Neural progenitor cell (in vitro differentiated cells): ENCODE measurements at regions not wholly inside any gene's neighbourhood (a gene's known extent, or its start where the extent isn't known, plus 50 kb on each side); places are given as distances from the start of the nearest gene placed in this dataset.
A peak's percentile ranks its signal among the peaks of the same experiment; 100 is the strongest.

Source experiments
- DNase-seq: peaks from one replicate; pipeline ENCODE4 v3.0.0-alpha.2; 2016; ENCODE audit warnings: low spot score
- H2AFZ ChIP-seq: fragments of 200-600 bp; sonication (generic); replicated peaks from 2 replicates; pipeline ENCODE4 v1.6.1; 2016; ENCODE audit warnings: antibody characterized with exemption
- H3F3A ChIP-seq: fragments of 200-600 bp; sonication (generic); 2 replicates; pipeline ENCODE4 v1.6.1; 2016; ENCODE audit warnings: antibody characterized with exemption, low read depth
- H3K27ac ChIP-seq: fragments of 200-600 bp; sonication (generic); 2 replicates; pipeline ENCODE4 v1.5.1; 2016; ENCODE audit warnings: mild to moderate bottlenecking
- H3K27me3 ChIP-seq: fragments of 200-600 bp; sonication (generic); 2 replicates; pipeline ENCODE4 v1.6.1; 2016; ENCODE audit warnings: mild to moderate bottlenecking, moderate library complexity
- H3K36me3 ChIP-seq: fragments of 200-600 bp; sonication (generic); 2 replicates; pipeline ENCODE4 v1.5.1; 2016
- H3K4me1 ChIP-seq: fragments of 200-600 bp; sonication (generic); 2 replicates; pipeline ENCODE4 v1.6.1; 2016; ENCODE audit warnings: mixed run types
- H3K4me2 ChIP-seq: fragments of 200-600 bp; sonication (generic); 2 replicates; pipeline ENCODE4 v1.6.1; 2016
- H3K4me3 ChIP-seq: fragments of 200-600 bp; sonication (generic); 2 replicates; pipeline ENCODE4 v1.5.1; 2016
- H3K79me2 ChIP-seq: fragments of 200-600 bp; sonication (generic); 2 replicates; pipeline ENCODE4 v1.6.1; 2016; ENCODE audit warnings: low read depth
- H3K9ac ChIP-seq: fragments of 200-600 bp; sonication (generic); 2 replicates; pipeline ENCODE4 v1.6.1; 2016
- H3K9me3 ChIP-seq: fragments of 200-600 bp; sonication (generic); 2 replicates; pipeline ENCODE4 v1.5.1; 2016; ENCODE audit warnings: low read depth
- H4K20me1 ChIP-seq: fragments of 200-600 bp; sonication (generic); 2 replicates; pipeline ENCODE4 v1.6.1; 2016; ENCODE audit warnings: low read depth
- H3K27ac Mint-ChIP-seq: 3 replicates; pipeline ENCODE4 v1.8.0; 2021; ENCODE audit warnings: mixed read lengths
- H3K27me3 Mint-ChIP-seq: 2 replicates; pipeline ENCODE4 v1.8.0; 2022; ENCODE audit warnings: low read depth, mild to moderate bottlenecking, inconsistent platforms, moderate library complexity, mixed read lengths; ENCODE audit not compliant: insufficient read depth
- H3K36me3 Mint-ChIP-seq: 3 replicates; pipeline ENCODE4 v1.8.0; 2021; ENCODE audit warnings: mixed read lengths
- H3K4me1 Mint-ChIP-seq: 3 replicates; pipeline ENCODE4 v1.8.0; 2021; ENCODE audit warnings: mixed read lengths
- H3K4me3 Mint-ChIP-seq: 3 replicates; pipeline ENCODE4 v1.8.0; 2021; ENCODE audit warnings: mild to moderate bottlenecking, moderate library complexity, mixed read lengths
- H3K9me3 Mint-ChIP-seq: 3 replicates; pipeline ENCODE4 v1.8.0; 2020; ENCODE audit warnings: mixed read lengths
- CTCF ChIP-seq: fragments of 200-600 bp; sonication (generic); IDR thresholded peaks from 2 replicates; pipeline ENCODE4 v1.5.1; 2017; ENCODE audit warnings: antibody characterized with exemption, mild to moderate bottlenecking
- EZH2 ChIP-seq: fragments of 200-600 bp; sonication (generic); IDR thresholded peaks from 2 replicates; pipeline ENCODE4 v1.6.1; 2017; ENCODE audit warnings: antibody characterized with exemption, mild to moderate bottlenecking, moderate library complexity
- EZH2phosphoT487 ChIP-seq: fragments of 200-600 bp; sonication (generic); IDR thresholded peaks from 2 replicates; pipeline ENCODE4 v1.6.1; 2017; ENCODE audit warnings: antibody characterized with exemption

- peaks cover 36% of the 10 kb centered on the region for H3K4me1 Mint-ChIP-seq
- Histone ChIP-seq H3K9ac (no peak overlapping the region), H3K27ac (no peak overlapping the region), H2AFZ (no peak overlapping the region), H4K20me1 (no peaks in the 10 kb centered on the region), H3K79me2 (no peaks in the 10 kb centered on the region), H3K9me3 (no peaks in the 10 kb centered on the region), H3K4me2 (no peak overlapping the region), H3K27me3 (no peaks in the 10 kb centered on the region), H3F3A (no peaks in the 10 kb centered on the region), H3K4me3 (no peak overlapping the region), H3K36me3 (no peaks in the 10 kb centered on the region), H3K4me1 (peaks cover 10% of the 10 kb centered on the region)
- no peak overlapping the region for H3K4me3 Mint-ChIP-seq
- H3K27me3 Mint-ChIP-seq: peaks cover 2% of the 10 kb centered on the region
- H3K27ac Mint-ChIP-seq: no peak overlapping the region
- no peaks in the 10 kb centered on the region for H3K9me3 Mint-ChIP-seq
- no peaks in the 10 kb centered on the region for H3K36me3 Mint-ChIP-seq
- no peak for DNase-seq
- TF ChIP-seq EZH2 (no peak), EZH2phosphoT487 (no peak), CTCF (no peak)
Observed at GRCh38 chr11:112615891-112616290, 345.3 kb upstream of the NCAM1 start.

GRCh38 chr11:112616327-112617097 is 344.7 kb upstream of the NCAM1 start:
- Histone ChIP-seq H3F3A (no peaks in the 10 kb centered on the region), H3K4me3 (no peak overlapping the region)
- H3K27ac Mint-ChIP-seq: peak overlapping the region; percentile 21

GRCh38 chr11:112617098-112617425 is 344.2 kb upstream of the NCAM1 start:
- Histone ChIP-seq H3K4me2 (no peak overlapping the region), H3K36me3 (no peaks in the 10 kb centered on the region), H3K27ac (no peak overlapping the region), H3K9ac (no peak overlapping the region), H3K27me3 (no peaks in the 10 kb centered on the region), H3F3A (no peaks in the 10 kb centered on the region), H4K20me1 (no peaks in the 10 kb centered on the region), H3K4me3 (no peak overlapping the region), H3K79me2 (no peaks in the 10 kb centered on the region), H3K9me3 (no peaks in the 10 kb centered on the region), H2AFZ (no peak overlapping the region), H3K4me1 (peaks cover 6% of the 10 kb centered on the region)
- no peak for TF ChIP-seq EZH2phosphoT487
- no peak for TF ChIP-seq EZH2
- TF ChIP-seq CTCF: no peak
- H3K27me3 Mint-ChIP-seq: peaks cover 2% of the 10 kb centered on the region
- peaks cover 31% of the 10 kb centered on the region for H3K4me1 Mint-ChIP-seq
- no peak overlapping the region for H3K4me3 Mint-ChIP-seq
- H3K9me3 Mint-ChIP-seq: no peaks in the 10 kb centered on the region
- H3K36me3 Mint-ChIP-seq: no peaks in the 10 kb centered on the region
- no peak for DNase-seq
- peak overlapping the region; percentile 84 for H3K27ac Mint-ChIP-seq

More at GRCh38 chr11:112616327-112617097, 344.7 kb upstream of the NCAM1 start:
- Histone ChIP-seq H3K9me3 (no peaks in the 10 kb centered on the region), H3K79me2 (no peaks in the 10 kb centered on the region), H3K4me2 (no peak overlapping the region), H3K27me3 (no peaks in the 10 kb centered on the region), H3K27ac (no peak overlapping the region), H4K20me1 (no peaks in the 10 kb centered on the region), H2AFZ (no peak overlapping the region), H3K9ac (no peak overlapping the region), H3K4me1 (peaks cover 10% of the 10 kb centered on the region), H3K36me3 (no peaks in the 10 kb centered on the region)
- peaks cover 36% of the 10 kb centered on the region for H3K4me1 Mint-ChIP-seq
- DNase-seq: no peak
- H3K27me3 Mint-ChIP-seq: peaks cover 2% of the 10 kb centered on the region
- no peaks in the 10 kb centered on the region for H3K36me3 Mint-ChIP-seq
- H3K4me3 Mint-ChIP-seq: no peak overlapping the region
- no peaks in the 10 kb centered on the region for H3K9me3 Mint-ChIP-seq
- TF ChIP-seq EZH2: no peak
- no peak for TF ChIP-seq EZH2phosphoT487
- TF ChIP-seq CTCF: no peak
